Urothelium cell line (cell line): ENCODE measurements at regions not wholly inside any gene's neighbourhood (a gene's known extent, or its start where the extent isn't known, plus 50 kb on each side); places are given as distances from the start of the nearest gene placed in this dataset.

Experiments
- DNase-seq: peaks from one replicate; pipeline ENCODE4 v3.0.0; 2011; ENCODE audit warnings: low spot score, mixed read lengths
- FAIRE-seq: peaks from 2 replicates; lab custom pipeline; 2011; peaks lifted over from hg19 to GRCh38; lab: Jason Lieb, UNC

DNA sequence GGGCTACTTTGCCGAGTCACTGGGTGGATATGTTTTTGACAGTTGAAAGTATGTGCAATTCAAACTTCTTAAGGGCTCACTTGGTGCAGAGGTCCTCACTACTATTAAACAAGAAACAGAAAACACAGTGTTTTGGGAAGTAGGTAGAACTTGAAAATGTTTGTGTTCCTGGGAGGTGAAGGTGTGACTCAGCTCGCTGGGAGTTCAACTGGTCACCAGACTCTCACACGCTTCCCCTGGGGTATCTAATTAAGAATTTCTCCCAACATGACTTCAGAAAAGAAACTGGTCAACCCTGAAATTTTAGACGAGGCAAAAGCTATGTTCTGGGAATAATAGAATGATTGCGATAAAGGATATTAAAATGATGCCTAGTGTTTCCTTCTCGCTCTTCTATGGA is 1039.8 kb upstream of the SEMA6D start:
- FAIRE-seq (no peak), DNase-seq (no peak)

DNA sequence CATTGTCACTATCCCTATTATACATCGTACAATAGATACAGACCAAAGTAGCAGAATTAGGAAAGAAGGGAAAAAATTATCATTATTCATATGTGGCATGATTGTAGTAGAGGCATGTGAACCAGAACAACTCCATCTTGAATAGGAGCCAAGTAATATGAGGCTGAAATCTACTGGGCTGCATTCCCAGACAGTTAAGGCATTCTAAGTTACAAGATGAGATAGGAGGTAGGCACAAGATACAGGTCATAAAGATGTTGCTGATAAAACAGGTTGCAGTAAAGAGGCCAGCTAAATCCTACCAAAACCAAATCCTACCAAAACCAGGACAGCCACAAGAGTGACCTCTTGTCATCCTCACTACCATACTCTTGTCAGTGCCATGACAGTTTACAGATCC is 1035.4 kb upstream of the SEMA6D start:
- FAIRE-seq (no peak), DNase-seq (no peak)

- no peak for DNase-seq
- FAIRE-seq = no peak
Measured at GRCh38 chr15:46682969-46683791, 1034.1 kb upstream of the SEMA6D start.

DNA sequence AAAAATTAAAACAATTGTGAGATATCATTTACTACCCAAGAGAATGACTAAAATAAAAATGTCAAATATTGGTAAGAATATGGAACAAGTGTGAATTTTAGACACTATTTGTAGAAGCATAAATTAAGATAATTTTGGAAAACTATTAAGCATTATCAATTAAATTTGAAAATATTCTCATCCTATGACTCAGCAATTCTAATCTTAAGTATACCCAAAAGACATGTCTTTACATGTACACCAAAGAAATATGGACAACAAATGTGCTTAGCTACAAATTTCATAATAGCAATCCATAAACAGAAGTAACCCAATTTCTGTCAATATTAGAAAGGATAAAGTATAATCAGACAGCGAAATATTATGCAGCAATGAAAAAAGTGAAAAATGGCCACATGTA is 1032.2 kb upstream of the SEMA6D start:
- DNase-seq (no peak), FAIRE-seq (no peak)

- DNase-seq (no peak), FAIRE-seq (no peak)
Measured at GRCh38 chr15:46685681-46686080, 1031.6 kb upstream of the SEMA6D start.

- DNase-seq (no peak), FAIRE-seq (no peak)
Measured at GRCh38 chr15:46696281-46696680, 1021.0 kb upstream of the SEMA6D start.

DNA sequence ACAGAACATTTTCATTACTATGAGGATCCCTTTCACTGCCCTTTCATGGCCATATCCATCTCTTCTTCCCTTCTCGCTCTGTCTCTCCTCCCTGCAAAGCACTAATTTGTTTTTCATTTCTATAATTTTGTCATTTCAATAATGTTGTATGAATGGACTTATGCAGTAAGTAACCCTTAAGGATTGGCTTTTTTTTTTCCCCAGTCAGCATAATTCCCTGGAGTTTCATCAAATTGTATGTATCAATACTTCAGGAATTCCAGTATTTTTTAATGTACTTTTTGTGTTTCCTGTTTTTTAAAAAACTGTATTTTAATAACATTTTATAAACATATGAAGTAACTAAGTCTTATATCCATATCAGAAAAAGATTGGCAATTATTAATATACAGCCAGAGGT is 1016.0 kb upstream of the SEMA6D start:
- no peak for DNase-seq
- no peak for FAIRE-seq

GRCh38 chr15:46701896-46702295 is 1015.4 kb upstream of the SEMA6D start:
- no peak for FAIRE-seq

DNA sequence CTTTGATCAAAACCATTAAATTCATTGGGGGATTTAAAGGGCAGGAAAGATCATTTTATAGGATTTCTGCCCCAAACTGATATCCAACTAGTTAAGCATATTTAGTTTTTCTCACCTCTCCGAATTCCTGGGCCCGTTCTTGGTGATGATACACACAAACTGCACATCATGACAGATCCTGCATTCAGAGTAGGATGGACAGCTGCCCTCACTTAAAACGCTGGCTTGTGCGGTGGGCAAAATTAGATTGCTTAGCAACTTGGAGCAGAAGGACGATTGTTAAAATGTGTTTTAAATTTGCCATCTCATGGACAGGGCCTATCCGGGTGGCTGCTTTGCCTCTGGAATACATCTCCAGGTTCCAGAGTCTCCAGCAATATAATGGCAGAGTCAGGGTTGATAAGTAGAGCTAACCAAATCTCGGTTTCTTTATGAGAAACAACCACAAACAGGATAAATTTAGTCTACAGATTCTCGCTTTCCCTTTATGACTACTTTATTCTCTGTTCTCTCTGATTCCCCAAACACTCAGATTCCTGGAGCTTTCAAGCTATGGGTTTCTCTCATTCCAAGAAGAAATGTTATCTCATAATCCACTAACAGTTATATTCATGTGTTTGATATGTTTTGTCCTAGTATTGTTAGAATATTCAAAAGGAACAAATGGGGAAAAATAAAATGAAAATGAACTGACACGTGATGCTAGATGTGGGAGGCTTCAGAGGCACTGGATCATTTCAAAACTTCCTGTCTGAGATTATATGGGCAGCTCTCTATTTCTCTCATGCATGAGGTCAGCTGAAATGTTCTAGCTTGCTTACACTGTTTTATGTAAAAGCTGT is 1014.1 kb upstream of the SEMA6D start:
- FAIRE-seq = no peak

More at GRCh38 chr15:46701896-46702295, 1015.4 kb upstream of the SEMA6D start:
- DNase-seq = no peak

DNA sequence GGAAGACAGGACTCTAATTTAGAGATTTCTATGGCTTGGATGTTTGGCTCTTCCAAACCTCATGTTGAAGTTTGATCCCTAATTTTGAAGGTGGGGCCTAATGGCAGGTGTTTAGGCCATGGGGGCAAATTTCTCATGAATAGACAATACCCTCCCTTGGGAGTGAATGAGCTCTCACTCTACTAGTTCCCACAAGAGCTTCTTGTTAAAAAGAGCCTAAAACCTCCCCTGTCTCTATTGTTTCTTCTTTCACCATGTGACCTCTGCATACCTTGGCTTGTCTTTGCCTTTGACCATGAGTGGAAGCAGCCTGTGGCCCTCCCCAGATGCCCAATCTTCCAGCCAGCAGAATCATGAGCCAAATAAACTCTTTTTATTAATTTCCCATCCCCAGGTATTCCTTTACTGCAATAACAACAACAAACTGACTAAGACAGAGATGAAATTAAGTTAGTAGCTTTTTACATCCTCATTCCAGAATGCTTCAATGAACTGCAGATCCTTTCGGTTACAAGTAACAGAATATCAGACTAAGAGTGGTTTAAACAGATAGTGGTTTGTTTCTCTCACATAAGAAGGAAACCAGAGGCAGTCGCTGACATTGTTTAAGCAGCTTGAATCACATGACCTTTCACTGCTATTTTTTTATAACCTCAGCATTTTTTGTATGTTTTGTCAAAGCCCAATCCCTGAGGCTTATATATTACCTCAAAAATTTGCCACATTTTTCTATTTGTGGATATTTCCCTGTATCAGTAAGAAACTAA is 1013.3 kb upstream of the SEMA6D start:
- no peak for FAIRE-seq
- DNase-seq = no peak

More for the DNA sequence above, 1014.1 kb upstream of the SEMA6D start:
- DNase-seq = no peak

DNA sequence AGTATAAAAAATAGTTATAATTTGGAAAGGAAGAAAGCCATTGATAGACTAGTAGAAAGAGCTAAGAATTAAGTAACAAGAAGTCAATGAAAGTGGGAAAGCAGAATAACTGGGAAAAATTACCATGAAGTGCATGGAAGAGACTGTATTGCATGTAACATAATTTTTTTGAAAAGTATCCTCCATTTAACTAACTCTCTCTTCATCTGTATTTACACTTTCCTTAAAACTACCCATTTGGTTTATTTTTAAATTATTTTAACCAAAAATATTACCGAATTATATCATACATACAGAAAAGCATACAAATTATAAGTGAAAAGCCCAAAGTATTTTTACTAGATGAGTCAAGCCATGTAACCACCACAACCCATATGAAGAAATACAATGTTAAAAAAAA is 1009.9 kb upstream of the SEMA6D start:
- DNase-seq (no peak), FAIRE-seq (no peak)

- DNase-seq = no peak
- no peak for FAIRE-seq
Measured at GRCh38 chr15:46708226-46708625, 1009.1 kb upstream of the SEMA6D start.

DNA sequence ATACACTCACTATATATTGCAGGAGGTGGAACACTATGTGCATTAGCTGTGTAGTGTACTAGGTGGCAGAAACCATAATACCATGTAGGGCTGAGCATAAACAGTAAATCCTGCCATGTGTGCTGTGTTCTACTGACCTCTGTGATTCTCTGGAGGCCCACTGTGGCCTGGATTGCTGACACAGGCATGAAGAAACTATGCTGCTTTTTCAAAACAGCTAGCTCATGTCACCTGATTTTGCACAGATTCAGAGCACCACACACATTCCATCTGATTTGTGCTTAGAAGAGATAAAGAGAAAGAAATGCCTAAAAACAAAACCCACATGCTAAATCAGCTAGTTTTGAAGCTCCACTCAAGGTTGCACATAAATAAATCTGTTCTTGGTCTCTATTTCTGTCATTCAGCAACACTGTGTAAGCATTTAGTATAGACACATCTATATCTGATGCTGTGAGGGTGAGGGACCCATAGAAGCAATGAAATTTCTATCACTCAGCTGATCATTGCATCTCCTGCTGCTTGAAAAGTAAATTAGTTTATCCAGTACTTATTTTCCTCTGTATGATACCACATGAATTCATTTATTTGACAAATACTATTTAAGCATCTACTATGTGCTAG is 1007.7 kb upstream of the SEMA6D start:
- no peak for DNase-seq
- no peak for FAIRE-seq

DNA sequence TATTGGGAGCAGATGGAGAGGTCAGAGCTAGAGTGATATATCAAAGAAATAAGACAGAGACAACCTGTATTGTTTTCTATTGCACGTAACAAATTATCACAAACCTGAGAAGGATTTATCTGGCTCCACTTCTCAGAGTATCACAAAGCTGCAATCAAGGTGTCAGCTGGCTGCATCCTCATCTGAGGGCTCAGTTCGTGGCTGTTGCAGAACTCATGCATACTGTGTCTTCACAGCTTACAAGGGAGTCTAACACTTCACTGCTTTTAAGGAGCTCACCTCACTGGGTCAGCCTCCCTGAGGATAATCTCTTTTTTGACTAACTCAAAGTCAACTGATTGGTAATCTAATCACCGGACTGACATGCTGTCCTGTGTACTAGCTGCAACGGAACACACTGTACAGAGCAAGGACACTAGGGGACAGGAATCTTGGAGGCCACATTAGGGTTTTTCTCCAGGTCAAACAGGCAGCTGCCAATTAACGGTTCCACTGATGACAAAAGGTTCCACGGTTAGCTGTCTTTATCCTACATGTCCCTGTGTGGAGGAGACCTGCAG is 1006.8 kb upstream of the SEMA6D start:
- DNase-seq (no peak), FAIRE-seq (no peak)

DNA sequence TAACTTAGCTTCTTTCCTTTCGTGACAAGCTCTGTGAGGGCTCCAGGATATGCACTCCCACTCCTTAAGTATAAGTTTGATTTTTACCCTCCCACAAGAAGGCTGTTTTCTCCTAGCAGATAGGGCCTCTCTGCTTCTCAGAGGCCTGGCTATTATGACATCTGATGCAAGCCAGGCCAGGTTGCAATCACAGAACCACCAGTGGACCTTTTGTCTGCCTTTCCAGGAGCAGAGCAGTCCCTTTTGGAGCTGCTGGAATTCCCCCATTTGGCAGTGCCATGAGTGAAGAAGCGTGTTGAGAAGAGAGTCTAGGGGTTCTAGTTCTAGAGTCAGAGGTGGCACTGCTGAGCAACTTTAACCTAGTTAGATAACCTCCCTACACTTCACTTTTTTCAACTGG is 1004.3 kb upstream of the SEMA6D start:
- FAIRE-seq (no peak), DNase-seq (no peak)

DNA sequence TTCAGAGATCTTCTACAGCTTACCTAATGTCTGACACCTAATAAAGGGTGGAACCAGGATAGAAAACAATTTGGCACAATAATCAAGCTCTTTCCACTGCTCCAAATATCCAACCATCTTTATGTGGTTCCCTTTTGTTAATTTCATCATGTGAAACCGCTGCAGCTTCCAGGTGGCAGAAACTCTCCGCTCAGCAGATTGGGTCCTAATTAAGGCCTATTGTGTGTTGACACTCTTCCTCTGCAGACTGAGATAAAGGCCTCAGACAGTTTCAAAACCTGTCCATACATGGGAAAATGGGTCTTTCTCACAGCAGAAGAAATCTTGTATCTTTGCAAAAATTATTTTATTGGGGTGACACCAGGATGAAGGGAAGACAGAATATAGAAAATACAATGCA is 1002.4 kb upstream of the SEMA6D start:
- DNase-seq (no peak), FAIRE-seq (no peak)

GRCh38 chr15:46723308-46723707 is 994.0 kb upstream of the SEMA6D start:
- FAIRE-seq (no peak), DNase-seq (no peak)

GRCh38 chr15:46732060-46732459 is 985.2 kb upstream of the SEMA6D start:
- FAIRE-seq (no peak), DNase-seq (no peak)

DNA sequence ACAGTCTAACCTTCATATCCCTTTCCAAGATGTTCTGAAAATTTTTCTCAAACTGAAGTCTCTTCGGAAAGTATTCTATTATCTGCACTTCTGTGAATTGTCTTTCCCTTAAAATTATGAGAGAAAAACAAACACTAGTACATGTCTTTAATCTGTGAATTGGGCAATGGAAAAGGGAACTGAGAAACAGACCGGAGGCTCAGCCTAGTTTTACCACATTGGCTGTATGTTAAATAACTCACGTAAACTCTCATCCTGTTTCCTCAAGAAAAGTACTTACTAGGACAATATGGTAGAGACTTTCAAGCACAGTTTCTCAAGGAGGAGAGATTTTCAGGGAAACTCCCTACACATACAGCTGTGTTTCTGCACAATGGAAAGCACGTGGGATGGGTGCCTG is 982.2 kb upstream of the SEMA6D start:
- DNase-seq = no peak
- FAIRE-seq = no peak

GRCh38 chr15:46751303-46751702 is 966.0 kb upstream of the SEMA6D start:
- DNase-seq (no peak), FAIRE-seq (no peak)

DNA sequence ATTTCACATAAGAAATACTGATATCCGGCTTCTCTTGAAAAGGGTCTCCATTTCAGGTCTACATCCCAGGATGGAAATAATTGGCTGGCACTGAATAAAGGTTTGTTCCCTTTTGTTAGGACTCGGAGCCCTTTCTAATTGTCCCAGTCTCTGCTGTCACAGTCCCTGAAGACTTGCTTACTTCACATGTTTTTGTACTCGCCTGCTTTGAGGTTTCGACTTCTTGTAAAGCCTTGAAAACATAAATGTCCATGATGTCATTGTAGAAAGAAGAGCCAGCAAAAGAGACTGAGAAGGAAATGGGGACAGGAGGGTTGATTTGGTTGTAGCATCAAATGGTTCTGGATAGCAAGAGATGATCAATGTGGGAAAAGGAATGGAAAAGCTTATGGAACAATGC is 963.4 kb upstream of the SEMA6D start:
- FAIRE-seq = no peak
- no peak for DNase-seq
